Breast epithelium (tissue), 3 donors: ENCODE measurements at regions not wholly inside any gene's neighbourhood (a gene's known extent, or its start where the extent isn't known, plus 50 kb on each side); places are given as distances from the start of the nearest gene placed in this dataset.
"Not testable (repeated sequence)": the region's sequence is repeated elsewhere in the genome, so short reads cannot be mapped to it uniquely, and the experiment has no call there.

ENCODE experiments used
- CTCF ChIP-seq, 3 donors: fragments of 450-650 bp; IDR thresholded peaks; one replicate each; pipeline ENCODE4 v1.5.1; 2016 to 2017; ENCODE audit warnings: antibody characterized with exemption in 3 of 3, mild to moderate bottlenecking in 3 of 3, moderate library complexity in 3 of 3
- POLR2A ChIP-seq: fragments of 450-650 bp; IDR thresholded peaks from one replicate; pipeline ENCODE4 v1.6.1; 2016; ENCODE audit warnings: antibody characterized with exemption, mild to moderate bottlenecking, moderate library complexity
- POLR2AphosphoS5 ChIP-seq, 3 donors: sonication (generic); formaldehyde crosslinking; IDR thresholded peaks; one replicate each; pipeline ENCODE4 v1.6.1; 2017; ENCODE audit warnings: antibody characterized with exemption in 3 of 3

- not testable (repeated sequence) for TF ChIP-seq CTCF (IDR thresholded peaks at IDR 0.05); POLR2AphosphoS5 (IDR thresholded peaks at IDR 0.05); POLR2A
Measured at GRCh38 chr1:144102046-144102745, 130.4 kb upstream of the FAM72C start.
